Left cardiac atrium (tissue), 4 donors: ENCODE measurements at regions not wholly inside any gene's neighbourhood (a gene's known extent, or its start where the extent isn't known, plus 50 kb on each side); places are given as distances from the start of the nearest gene placed in this dataset.
A peak's percentile ranks its signal among the peaks of the same experiment; 100 is the strongest.
"Not testable (repeated sequence)": the region's sequence is repeated elsewhere in the genome, so short reads cannot be mapped to it uniquely, and the experiment has no call there.

Source experiments
- ATAC-seq, 2 donors: fragments of 200-7000 bp; cut with Tn5 transposase; one replicate each; pipeline ENCODE4 v1.9.1; 2020; ENCODE audit warnings: mild to moderate bottlenecking in 2 of 2, moderate library complexity in 2 of 2
- DNase-seq: peaks from one replicate; pipeline ENCODE4 v3.0.0-alpha.2; 2020
- intact Hi-C, 2 donors: fragments of 100-400 bp; cut with DNase I; formaldehyde crosslinking; loops; one replicate each; pipeline versions ENCODE4 v1.14.1 to v1.15.1; 2022 to 2023
- donor health status: DM: no; HTN: yes; CAD: no.
- donor health status: DM: no; HTN: yes; CAD: no; lungs with severe emphysema.
- donor health status: DM: yes; HTN: yes; CAD: no.
- donor health status: Dilated cardiomyopathy.

DNA sequence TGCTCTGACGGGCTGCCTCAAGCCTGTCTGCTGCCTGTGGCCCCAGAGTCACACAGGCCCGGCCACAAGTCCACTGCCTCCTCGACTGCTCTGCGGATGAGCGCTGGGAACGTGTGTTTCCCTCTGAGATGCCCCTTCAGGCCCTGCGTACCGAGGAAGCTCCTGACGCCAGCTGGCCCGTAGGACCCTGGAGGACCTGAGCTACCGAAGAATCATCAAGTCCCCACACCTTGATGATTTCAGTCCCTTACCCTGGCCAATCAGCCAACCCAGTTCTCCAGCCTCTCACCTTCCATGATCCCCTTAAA lies 96.6 kb upstream of the LRPAP1 start:
- no peak for DNase-seq
- intact Hi-C loops, result no loop called here
- no peak for ATAC-seq

DNA sequence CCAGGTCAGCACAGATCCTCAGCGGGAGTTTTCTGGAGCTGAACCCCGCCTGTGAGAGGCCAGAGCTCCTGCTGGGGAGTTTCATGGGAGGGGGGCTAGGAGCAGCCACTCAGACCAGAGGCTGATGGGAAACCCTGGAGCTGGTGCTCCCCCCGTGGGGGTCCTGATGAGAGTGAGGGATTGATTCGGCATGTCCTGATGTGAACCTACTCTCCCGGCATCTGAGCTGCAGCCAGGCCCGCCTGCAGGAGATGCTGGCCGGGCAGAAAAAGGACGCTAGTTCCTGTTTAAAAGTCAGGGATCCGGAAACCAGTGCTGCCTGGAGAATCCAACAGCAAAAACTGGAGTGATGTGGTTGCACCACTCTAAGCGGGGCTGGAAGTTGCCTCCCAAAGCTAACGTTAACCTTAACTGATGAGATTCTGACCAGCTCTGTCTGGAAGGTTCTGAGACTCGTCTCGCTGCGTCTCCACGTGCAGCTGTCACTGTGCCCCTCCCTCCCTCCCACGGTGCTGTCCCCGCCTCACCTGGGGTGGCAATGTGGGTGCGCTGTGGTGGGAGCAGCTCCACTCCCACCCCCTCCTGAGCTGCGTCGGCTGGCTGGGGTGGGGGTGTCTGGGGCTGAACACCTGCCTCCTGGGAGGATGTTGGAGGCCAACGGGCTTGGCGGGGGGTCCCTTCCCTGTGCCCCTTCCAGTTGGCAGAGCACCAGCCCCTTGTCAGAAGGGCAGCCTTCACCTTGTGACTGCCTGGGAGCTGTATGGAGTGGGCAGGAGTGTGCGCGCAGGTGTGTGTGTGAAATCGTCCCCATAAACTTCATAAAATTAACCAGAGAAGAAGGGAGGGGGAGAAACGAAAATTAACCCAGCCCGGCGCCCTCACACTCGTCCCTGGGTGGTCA lies 96.0 kb upstream of the LRPAP1 start:
- intact Hi-C loops, DNase-seq, ATAC-seq: not testable (repeated sequence)

DNA sequence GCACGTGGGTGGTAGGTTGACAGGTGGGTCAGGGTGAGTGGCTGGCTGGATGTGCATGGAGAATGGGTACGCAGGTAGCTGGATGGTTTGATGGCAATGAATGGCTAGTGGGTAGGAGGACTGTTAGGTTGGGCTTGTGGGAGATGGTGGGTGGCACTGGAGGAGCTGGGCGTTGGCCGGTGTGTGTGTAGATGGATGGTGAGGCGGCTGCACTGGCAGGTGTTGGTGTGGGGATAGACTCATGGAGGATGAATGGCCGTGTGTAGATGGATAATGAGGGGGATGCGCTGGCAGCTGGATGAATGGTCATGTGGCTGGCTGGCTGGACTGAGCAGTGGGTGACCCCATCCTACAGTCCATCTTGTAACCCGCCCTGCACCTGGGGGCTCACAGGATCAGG lies 95.2 kb upstream of the LRPAP1 start:
- ATAC-seq, DNase-seq, intact Hi-C loops: not testable (repeated sequence)

DNA sequence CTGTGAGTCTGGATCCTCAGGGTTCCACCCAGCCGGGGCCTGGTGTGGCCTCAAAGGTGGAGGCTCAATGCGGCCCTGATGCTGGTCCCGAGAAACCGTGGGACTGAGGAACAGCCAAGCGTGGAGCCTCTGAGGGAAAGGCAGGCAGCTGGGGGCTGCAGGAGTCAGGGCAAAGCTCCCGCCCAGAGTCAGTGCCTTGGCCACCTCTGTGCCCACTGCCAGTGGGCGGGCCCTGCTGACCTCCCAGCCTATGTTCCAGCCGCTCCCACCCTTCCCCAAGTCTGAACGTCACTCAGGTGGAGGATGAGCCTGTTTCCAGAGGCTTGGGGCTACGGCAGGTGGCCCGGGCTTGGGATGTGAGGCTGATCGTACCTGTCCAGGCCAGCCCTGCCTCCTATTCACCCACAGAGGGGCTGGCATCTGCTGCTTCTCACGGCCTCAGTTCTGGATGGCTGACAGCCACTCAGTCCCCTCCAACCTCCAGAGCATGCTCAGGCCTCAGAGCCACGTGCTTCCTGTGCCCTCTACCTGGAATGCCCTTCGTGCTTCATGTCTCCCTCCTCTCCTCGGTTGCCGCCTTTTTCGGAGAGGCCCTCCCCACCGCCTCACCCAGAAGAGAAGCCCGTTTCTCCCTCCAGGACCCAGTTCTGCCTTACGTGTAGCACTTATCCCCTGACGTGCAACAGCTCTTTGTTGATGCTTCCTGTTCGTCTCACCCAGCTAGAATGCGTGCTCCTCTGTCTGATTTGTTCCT lies 94.1 kb upstream of the LRPAP1 start:
- ATAC-seq, DNase-seq, intact Hi-C loops: not testable (repeated sequence)

DNA sequence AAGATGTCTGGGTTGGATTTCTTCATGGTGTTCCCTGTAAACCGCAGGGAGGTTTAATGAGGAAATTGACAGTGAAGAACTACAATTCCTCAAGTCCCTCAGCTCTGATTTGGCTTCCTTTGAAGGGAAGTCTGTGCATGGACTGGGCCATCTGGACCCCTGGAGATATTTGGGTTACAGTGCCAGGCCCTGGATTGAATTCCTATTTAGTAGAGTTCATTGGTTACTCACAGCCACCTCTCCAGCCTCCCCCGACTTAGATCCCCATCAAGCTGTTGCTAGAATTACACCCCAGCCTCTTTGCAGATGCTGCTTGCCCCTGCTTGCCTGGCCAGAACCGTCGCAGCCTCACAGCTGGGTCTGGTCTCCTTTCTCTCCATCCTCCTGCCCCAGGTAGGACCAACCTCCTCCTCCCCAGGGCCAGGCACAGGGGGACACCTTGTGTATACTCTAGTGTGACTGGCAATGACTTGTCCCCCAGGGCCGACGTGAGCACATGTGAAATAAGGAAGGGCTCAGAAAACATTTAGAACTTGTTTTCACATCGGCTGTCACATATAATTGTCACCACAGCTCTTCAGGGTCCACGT lies 93.2 kb upstream of the LRPAP1 start:
- intact Hi-C loops, DNase-seq, ATAC-seq: not testable (repeated sequence)

DNA sequence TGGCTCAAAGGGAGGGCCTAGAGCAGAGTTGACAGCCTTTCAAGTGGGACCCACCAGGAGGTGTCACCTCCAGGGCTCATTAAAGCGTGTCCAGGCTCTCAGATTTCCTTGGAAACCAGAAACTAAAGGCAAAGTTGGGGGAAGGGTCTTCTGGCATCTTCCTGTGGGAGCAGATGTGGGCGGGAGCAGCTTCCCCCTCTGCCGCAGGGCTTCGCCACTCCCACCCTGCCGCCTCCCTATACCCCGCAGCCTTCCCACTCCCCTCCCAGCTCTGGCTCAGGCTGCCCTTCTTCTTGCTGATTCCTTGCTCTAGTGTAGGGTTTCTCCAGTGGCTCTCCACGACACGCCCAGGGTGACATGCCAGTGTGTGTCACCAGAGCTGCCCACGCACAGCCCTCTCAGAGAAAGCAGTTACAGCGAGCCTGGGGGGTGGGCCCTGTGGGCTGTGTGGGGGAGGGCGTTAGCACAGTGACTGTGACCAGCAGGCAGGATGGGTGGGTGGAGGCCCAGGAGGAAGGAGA lies 91.6 kb upstream of the LRPAP1 start:
- intact Hi-C loops, DNase-seq, ATAC-seq: not testable (repeated sequence)

DNA sequence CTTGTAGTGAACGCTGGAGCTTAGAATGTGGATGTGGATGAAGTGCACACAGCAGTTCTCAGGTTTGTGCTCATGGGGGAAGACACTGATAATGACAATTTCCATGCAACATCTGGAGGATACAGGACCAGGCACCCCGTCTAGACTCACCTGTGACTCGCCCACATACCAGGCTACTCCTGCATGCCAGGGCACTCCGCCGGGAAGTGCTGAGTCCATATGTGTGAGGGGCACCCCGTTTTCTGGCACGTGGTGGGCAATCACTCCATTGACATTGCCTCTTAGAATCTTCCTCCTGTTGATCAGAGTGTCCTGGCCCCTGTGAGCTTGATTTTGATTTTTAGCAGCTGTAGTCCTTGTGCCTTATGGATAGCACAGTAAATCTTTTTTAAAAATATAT lies 90.9 kb upstream of the LRPAP1 start:
- DNase-seq (no peak), ATAC-seq (no peak)
- intact Hi-C loops, result no loop called here

DNA sequence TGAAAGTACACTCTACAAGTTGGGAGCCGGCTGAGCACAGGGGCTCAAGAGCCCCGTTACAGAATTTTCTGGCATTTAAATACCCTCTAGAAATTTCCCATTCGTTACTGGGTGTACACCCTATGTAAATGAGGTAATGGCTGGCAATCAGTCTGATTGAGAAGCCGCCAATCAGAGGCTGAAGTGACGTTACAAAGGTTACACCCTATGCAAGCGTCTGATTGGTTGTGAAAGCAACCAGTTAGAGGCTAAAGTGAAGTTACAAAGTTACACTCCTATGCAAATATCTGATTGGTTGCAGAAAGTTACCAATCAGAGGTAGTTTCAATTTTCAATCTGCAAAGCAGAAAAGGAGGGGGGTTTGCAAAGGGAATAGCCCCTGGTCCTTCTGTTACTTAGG lies 88.1 kb upstream of the LRPAP1 start:
- ATAC-seq, DNase-seq, intact Hi-C loops: not testable (repeated sequence)

DNA sequence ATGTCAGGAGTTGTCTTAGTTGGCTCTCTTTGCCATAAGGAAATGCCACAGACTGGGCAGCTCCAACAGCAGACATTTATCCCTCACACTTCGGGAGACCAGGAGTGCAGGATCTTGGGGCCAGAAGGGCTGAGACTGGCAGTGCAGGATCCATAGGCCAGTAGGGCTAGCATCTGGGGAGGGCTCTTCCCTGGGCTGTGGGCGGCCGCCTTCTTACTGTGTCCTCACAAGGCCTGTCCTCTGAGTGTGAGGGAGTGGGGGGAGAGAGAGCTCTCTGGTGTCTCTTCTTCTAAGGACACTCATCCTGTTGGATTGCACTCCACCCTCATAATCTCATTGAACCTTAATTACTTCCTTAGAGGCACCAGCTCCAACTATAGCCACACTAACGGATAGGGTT lies 87.5 kb upstream of the LRPAP1 start:
- ATAC-seq, intact Hi-C loops, DNase-seq: not testable (repeated sequence)

DNA sequence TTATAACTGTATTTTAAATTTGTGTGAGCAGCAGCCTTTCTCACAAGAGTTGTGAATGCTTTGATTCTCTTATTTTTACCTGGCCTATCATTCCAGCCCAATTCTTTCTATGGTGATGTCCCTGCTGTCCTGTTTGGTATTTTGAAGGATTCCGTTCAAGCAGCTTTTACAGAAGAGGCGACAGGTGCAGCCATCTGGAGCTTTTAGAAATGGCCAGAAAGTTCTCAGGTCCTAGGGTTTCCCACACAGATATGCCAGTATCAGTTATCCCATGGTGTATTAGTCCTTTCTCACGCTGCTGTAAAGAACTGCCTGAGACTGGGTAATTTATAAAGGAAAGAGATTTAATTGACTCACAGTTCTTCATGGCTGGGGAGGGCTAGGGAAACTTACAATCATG lies 86.1 kb upstream of the LRPAP1 start:
- DNase-seq, ATAC-seq, intact Hi-C loops: not testable (repeated sequence)

DNA sequence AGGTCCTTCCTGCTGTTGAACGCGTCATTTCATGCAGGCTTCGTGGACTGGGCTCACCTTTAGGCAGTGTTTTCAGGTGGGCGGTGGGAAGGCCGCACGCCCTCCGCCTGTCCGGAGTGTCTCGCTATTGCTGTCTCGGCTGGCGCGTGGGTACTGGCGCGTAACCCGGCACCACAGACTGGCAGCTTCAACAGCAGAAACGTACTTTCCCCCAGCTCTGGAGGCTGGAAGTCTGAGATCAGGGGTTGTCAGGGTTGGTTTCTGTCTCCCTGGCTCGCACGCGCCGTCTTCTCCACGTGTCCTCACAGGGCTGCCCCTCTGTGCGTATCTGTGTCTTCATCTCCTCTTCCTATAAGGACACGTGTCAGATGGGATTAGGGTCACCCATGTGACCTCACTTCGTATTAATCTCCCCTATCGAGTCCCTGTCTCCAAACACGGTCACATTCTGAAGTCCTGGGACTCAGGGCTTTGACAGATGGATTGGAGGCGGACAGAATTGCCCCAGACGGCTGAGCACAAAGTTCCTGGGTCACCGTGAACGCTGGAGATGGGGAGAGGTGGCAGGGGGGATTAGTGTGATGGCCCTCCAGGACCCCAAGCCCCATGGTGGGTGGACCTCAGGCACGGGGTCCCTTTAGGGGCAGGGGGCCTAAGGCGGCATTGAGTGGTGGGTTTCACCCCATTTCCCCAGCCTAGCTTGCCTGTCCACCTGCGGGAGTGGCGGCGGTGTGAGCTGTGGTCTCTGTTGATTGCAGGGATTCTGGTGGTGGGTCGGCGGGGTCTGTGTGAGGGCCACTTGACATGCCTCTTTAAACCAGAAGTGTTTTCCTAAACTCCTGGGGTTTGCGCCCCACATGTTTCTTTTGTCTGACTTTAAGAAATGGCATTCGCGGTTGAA lies 83.4 kb upstream of the LRPAP1 start:
- DNase-seq, result no peak
- intact Hi-C loops, result no loop called here

DNA sequence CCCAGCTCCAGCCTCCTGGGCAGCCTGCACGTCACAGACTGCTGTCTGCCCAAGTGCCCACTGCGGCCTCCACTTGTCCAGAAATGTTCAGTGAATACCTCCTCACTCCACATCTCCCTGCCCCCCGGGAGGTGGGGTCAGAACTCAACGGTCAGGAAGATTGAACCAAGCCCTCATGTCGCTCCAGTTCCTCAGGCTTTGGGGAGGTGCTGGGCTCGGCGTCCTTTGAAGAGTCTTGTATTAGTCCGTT lies 82.4 kb upstream of the LRPAP1 start:
- intact Hi-C loops, result no loop called here
- ATAC-seq (peak in 1 of 2 donors; percentile 12), DNase-seq (no peak)

More for the DNA sequence above, 83.4 kb upstream of the LRPAP1 start:
- no peak for ATAC-seq

DNA sequence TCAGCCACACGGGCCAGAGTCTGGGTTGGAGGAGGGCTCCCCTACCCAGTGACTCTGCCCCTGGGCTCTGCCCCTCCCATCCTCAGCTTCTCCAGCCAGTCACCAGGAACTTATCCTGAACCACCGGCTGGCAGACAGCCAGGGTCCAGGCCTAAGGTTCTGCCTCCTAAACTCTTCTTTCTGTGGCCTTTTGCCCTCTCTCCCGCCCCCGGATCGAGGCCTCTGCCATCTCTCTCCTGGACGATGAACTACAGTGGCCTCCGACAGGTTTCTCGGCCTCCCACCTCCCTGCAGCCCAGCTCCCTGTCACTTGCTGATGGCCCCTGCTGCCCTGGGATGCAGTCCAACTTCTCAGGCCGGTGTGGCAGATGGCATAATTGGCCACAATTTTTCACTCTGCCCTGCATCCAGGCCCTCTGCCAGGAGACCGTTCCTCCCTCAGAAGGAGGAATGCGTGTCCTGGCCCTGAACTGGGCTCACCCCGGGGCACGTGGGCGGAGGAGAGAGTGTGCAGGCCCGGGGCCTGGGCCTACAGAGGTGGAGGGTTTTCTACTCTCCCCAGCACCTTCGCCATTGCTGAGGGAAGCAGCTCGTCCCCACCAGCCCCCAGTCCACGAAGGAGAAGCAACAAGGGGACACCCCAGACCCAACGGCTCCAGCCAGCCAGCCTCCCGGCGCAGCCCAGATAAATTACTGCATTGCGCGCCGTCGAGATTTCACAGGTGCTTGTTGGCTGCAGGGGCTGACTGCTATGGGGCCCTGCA lies 81.9 kb upstream of the LRPAP1 start:
- peak; percentile 77 to 86 for ATAC-seq
- no peak for DNase-seq
- intact Hi-C loops, result no loop called here

DNA sequence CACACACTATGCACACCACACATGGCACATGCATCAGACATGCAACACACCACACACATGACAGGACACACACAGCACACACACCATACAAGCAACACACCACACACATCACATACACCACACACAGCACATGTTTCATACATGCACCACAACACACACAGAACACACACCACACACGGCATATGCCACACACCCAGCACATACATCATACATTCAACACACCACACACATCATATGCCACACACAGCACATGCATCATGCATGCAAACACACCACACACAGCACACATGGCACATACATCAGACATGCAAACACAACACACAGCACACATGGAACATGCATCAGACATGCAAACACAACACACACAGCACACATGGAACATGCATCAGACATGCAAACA lies 80.7 kb upstream of the LRPAP1 start:
- DNase-seq (no peak), ATAC-seq (no peak)
- intact Hi-C loops, result no loop called here

DNA sequence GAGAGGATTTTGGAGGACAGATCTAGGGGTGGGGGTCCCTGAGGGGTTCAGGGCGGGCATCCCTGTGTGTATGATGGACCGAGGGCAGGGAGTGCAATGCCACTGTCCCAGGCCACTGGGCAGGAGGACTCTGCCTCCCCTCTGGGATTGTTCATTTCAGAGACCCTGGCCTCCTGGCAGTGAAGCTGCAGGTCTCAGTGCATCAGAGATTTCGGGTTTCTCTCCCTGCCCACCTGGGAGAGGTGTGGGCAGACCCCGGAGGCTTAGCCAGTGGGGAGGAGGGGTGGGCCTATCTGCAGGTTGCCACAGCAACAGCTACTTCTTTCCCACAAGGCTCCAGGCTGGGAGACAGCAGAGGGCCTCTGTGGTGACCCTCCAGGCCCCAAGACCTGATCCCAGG lies 80.1 kb upstream of the LRPAP1 start:
- ATAC-seq (no peak), DNase-seq (no peak)
- intact Hi-C loops, result no loop called here

DNA sequence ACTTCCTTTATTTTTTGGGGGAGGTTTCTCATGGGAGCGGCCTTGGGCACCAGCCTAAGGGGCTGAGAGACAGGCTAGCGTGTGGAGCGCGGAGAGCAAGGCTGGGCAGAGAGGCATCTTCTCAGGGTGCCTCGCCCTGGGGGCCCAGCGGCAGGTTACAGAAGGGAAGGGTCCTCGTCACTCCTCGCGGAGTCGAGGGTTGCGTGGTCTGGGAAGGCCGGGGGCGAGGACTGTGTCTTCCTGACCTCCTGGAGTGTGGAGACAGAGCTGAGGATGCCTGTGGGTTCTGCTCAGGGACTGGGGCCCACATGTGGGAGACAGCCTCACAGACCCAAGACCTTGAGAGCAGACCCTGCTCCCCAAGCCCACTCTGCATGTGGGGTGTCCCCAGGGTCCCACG lies 79.6 kb upstream of the LRPAP1 start:
- ATAC-seq, result no peak
- intact Hi-C loops, result no loop called here
- no peak for DNase-seq

DNA sequence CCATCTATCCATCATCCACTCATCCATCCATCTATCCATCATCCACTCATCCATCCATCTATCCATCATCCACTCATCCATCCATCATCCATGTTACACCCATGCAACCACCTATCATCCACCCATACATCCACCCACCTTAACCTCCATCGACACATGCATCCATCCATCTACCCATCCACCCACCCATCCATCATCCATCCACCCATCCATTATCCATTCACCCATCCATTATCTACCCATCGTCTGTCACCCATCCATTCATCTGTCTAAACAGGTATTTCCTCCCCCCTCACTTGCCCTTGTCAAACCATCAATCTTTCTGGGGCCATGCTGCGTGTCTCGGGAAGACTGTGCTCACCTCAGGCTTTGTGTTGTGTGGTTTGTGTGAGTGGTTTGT lies 78.6 kb upstream of the LRPAP1 start:
- ATAC-seq, DNase-seq, intact Hi-C loops: not testable (repeated sequence)

DNA sequence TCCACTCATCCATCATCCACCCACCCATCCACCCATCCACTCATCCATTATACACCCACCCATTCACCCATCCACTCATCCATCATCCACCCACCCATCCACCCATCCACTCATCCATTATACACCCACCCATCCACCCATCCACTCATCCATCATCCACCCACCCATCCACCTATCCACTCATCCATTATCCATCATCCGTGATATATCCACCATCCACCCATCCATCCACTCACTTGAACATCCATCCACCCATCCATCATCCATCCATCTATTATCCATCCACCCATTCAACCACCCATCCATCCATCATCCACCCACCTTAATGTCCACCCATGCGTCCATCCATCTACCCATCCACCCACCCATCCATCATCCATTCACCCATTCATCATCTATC lies 77.7 kb upstream of the LRPAP1 start:
- ATAC-seq, intact Hi-C loops, DNase-seq: not testable (repeated sequence)
